K562 (cell line): ENCODE measurements at regions not wholly inside any gene's neighbourhood (a gene's known extent, or its start where the extent isn't known, plus 50 kb on each side); places are given as distances from the start of the nearest gene placed in this dataset.

Experiments
- ATF3 ChIP-seq, 2 experiments: fragments of 450-650 bp in 1 of 2; sonication (generic) in 1 of 2; formaldehyde crosslinking in 1 of 2; IDR thresholded peaks in 1 of 2; conservative IDR thresholded peaks in 1 of 2; 2 replicates each; pipeline versions ENCODE4 v1.6.1 to v1.8.1; 2016 to 2023; ENCODE audit warnings: mild to moderate bottlenecking in 2 of 2, moderate library complexity in 2 of 2, inconsistent platforms in 1 of 2, missing genetic modification reagents in 1 of 2
- CREB5 ChIP-seq: fragments of 250-450 bp; sonication (Bioruptor Pico); IDR thresholded peaks from 2 replicates; pipeline ENCODE4 v1.5.0; 2020; ENCODE audit warnings: mild to moderate bottlenecking
- EZH2 ChIP-seq: IDR thresholded peaks from 2 replicates; pipeline ENCODE4 v1.6.1; 2012; ENCODE audit warnings: low read depth, mild to moderate bottlenecking, inconsistent platforms, low read length, borderline replicate concordance
- GABPA ChIP-seq: fragments of 200-800 bp; sonication (Bioruptor generic); conservative IDR thresholded peaks from 2 replicates; pipeline ENCODE4 v1.6.1; 2016; ENCODE audit warnings: low read depth, missing genetic modification characterization, missing compliant biosample characterization
- SP1 ChIP-seq: sonication (generic); formaldehyde crosslinking; IDR thresholded peaks from 2 replicates; pipeline ENCODE4 v1.8.1; 2022; ENCODE audit warnings: mild to moderate bottlenecking, missing genetic modification reagents
- TCF7L2 ChIP-seq: fragments of 150-350 bp; IDR thresholded peaks from 2 replicates; pipeline ENCODE4 v1.6.1; 2016; ENCODE audit warnings: low read depth, mild to moderate bottlenecking, low read length, moderate library complexity
- ZBTB26 ChIP-seq: fragments of 450-650 bp; formaldehyde crosslinking; IDR thresholded peaks from 2 replicates; pipeline ENCODE4 v1.4.0; 2022; ENCODE audit warnings: missing genetic modification characterization
- ZNF232 ChIP-seq: sonication (generic); formaldehyde crosslinking; IDR thresholded peaks from 2 replicates; pipeline ENCODE4 v1.8.0; 2022; ENCODE audit warnings: mild to moderate bottlenecking, missing genetic modification reagents
- ZNF318 ChIP-seq, 2 experiments: fragments of 450-650 bp; IDR thresholded peaks; 2 replicates each; pipeline ENCODE4 v1.6.1; 2016; ENCODE audit warnings: mild to moderate bottlenecking in 2 of 2, borderline replicate concordance in 1 of 2, low read depth in 1 of 2, moderate library complexity in 1 of 2
- ZNF592 ChIP-seq: fragments of 450-650 bp; IDR thresholded peaks from 2 replicates; pipeline ENCODE4 v1.6.1; 2017; ENCODE audit warnings: antibody characterized with exemption, mild to moderate bottlenecking

- no peak for TF ChIP-seq ZNF232 (CRISPR knock-in tag)
- TF ChIP-seq ZNF318 (IDR thresholded peaks at IDR 0.05; ENCODE audit: borderline replicate concordance in 1 of 2, low read depth in 1 of 2), result no peak
- TF ChIP-seq ZBTB26 (CRISPR knock-in tag), result no peak
- no peak for TF ChIP-seq ZNF592
- TF ChIP-seq GABPA (tag), result no peak
- TF ChIP-seq CREB5 (CRISPR knock-in tag), result no peak
- TF ChIP-seq EZH2, result no peak
- TF ChIP-seq ATF3 (IDR thresholded peaks at IDR 0.05), result no peak
- TF ChIP-seq ATF3 (CRISPR knock-in tag; conservative IDR thresholded peaks at IDR 0.05), result no peak
- no peak for TF ChIP-seq SP1 (CRISPR knock-in tag)
- no peak for TF ChIP-seq TCF7L2
Observed at GRCh38 chr6:9606435-9607134, 808.3 kb downstream of the TFAP2A start.
